ENCODE measurements at regions not wholly inside any gene's neighbourhood (a gene's known extent, or its start where the extent isn't known, plus 50 kb on each side); places are given as distances from the start of the nearest gene placed in this dataset.
"Not testable (repeated sequence)": the region's sequence is repeated elsewhere in the genome, so short reads cannot be mapped to it uniquely, and the experiment has no call there.

DNA sequence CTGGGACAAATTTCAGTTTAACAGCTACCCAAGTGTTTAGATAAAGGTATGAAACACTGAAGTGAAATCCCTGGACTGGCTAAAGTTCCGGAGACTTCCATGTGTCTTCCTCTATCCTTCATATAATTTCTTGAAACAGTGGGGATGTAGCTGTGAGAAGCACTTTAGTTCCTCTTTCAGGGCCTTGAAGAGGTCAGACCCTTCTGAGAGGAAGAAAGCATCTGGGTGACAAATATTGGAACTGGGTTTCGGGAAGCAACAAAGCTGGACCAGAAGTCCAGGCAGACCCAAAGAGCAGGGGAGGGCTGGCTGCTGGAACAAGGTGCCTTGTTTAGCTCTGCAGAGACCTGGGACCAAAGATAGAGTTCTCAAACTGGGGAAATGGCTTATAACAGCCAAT lies 75.4 kb upstream of the ZFAND5 start:
- no peak overlapping the region for H3K14ac ChIP-seq (ENCODE audit: insufficient read depth, low read length)
- H4K91ac ChIP-seq (ENCODE audit: insufficient read length, low read depth, low read length): no peak overlapping the region
- no peak for DNase-seq
- no peaks in the 10 kb centered on the region for H3K27me3 ChIP-seq (ENCODE audit: insufficient read depth, low read length)
- peaks cover 2% of the 10 kb centered on the region; the same call in 1 of the 2 replicates for H3K4me1 ChIP-seq (ENCODE audit: insufficient read depth, low read length)
- no peak overlapping the region for H3K27ac Mint-ChIP-seq
- H2AFZ ChIP-seq (ENCODE audit: low read length): no peak overlapping the region
- no peaks in the 10 kb centered on the region for H3K9me3 ChIP-seq (ENCODE audit: control insufficient read depth, low read depth, low read length)
- no peak overlapping the region for H2BK120ac ChIP-seq (ENCODE audit: low read depth, low read length, poor library complexity, severe bottlenecking)
- H3K4me3 Mint-ChIP-seq: no peak overlapping the region
- no peaks in the 10 kb centered on the region for H3K79me1 ChIP-seq (ENCODE audit: insufficient read depth, low read depth, low read length, poor library complexity, severe bottlenecking)
- no peak overlapping the region for H2BK15ac ChIP-seq (ENCODE audit: low read depth, low read length)
- no peak overlapping the region for H2BK5ac ChIP-seq (ENCODE audit: insufficient read length, low read length)
- H3K27ac ChIP-seq (ENCODE audit: insufficient read length, low read depth, low read length): no peak overlapping the region
- H4K5ac ChIP-seq (ENCODE audit: insufficient read length, low read depth, low read length): no peak overlapping the region
- no peaks in the 10 kb centered on the region for H3K79me2 ChIP-seq (ENCODE audit: insufficient read depth, low read length)
- H3K4me2 ChIP-seq (ENCODE audit: insufficient read depth, insufficient read length, low read length): no peak overlapping the region
- no peak overlapping the region for H2BK20ac ChIP-seq (ENCODE audit: low read depth, low read length, poor library complexity, severe bottlenecking)
- H3T11ph ChIP-seq (ENCODE audit: low read length): no peak overlapping the region
- peaks cover 16 to 28% of the 10 kb centered on the region in 2 experiments for H3K4me1 Mint-ChIP-seq
- no peak overlapping the region for H3K56ac ChIP-seq (ENCODE audit: insufficient read length, low read depth, low read length)
- no peak overlapping the region for H2BK12ac ChIP-seq (ENCODE audit: insufficient read length, low read depth, low read length)
- no peaks in the 10 kb centered on the region for H4K20me1 ChIP-seq (ENCODE audit: control insufficient read depth, insufficient read depth, insufficient read length)
- no peak overlapping the region for H3K23ac ChIP-seq (ENCODE audit: insufficient read length, low read depth, low read length)
- H2AK5ac ChIP-seq (ENCODE audit: insufficient read length, low read length): no peak overlapping the region
- H3K4ac ChIP-seq (ENCODE audit: low read depth, low read length): no peak overlapping the region
- no CpG with 5 or more reads among the region's 2 CpGs for WGBS (ENCODE audit: extremely low coverage, insufficient read length, low lambda C conversion rate)
- no peak overlapping the region for H4K8ac ChIP-seq (replicated peaks; ENCODE audit: insufficient read length, low read depth, low read length)
- TF ChIP-seq, protein P1, sequence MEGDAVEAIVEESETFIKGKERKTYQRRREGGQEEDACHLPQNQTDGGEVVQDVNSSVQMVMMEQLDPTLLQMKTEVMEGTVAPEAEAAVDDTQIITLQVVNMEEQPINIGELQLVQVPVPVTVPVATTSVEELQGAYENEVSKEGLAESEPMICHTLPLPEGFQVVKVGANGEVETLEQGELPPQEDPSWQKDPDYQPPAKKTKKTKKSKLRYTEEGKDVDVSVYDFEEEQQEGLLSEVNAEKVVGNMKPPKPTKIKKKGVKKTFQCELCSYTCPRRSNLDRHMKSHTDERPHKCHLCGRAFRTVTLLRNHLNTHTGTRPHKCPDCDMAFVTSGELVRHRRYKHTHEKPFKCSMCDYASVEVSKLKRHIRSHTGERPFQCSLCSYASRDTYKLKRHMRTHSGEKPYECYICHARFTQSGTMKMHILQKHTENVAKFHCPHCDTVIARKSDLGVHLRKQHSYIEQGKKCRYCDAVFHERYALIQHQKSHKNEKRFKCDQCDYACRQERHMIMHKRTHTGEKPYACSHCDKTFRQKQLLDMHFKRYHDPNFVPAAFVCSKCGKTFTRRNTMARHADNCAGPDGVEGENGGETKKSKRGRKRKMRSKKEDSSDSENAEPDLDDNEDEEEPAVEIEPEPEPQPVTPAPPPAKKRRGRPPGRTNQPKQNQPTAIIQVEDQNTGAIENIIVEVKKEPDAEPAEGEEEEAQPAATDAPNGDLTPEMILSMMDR (conservative IDR thresholded peaks at IDR 0.05): no peak
- no peak overlapping the region for H3K18ac ChIP-seq (ENCODE audit: insufficient read length, low read depth, low read length)
- no peaks in the 10 kb centered on the region for H3K23me2 ChIP-seq (ENCODE audit: insufficient read length, low read depth, low read length, poor library complexity, severe bottlenecking)
- no peaks in the 10 kb centered on the region for H3K27me3 Mint-ChIP-seq (ENCODE audit: low read depth)
- no peaks in the 10 kb centered on the region; a peak in 1 of 5 replicates for H3K9me3 Mint-ChIP-seq
- no peak overlapping the region for H3K9ac ChIP-seq (ENCODE audit: extremely low read depth, insufficient read length, low read length)
- no peaks in the 10 kb centered on the region for H3K36me3 Mint-ChIP-seq (ENCODE audit: insufficient read depth in 1 of 3, low read depth in 3 of 3)

DNA sequence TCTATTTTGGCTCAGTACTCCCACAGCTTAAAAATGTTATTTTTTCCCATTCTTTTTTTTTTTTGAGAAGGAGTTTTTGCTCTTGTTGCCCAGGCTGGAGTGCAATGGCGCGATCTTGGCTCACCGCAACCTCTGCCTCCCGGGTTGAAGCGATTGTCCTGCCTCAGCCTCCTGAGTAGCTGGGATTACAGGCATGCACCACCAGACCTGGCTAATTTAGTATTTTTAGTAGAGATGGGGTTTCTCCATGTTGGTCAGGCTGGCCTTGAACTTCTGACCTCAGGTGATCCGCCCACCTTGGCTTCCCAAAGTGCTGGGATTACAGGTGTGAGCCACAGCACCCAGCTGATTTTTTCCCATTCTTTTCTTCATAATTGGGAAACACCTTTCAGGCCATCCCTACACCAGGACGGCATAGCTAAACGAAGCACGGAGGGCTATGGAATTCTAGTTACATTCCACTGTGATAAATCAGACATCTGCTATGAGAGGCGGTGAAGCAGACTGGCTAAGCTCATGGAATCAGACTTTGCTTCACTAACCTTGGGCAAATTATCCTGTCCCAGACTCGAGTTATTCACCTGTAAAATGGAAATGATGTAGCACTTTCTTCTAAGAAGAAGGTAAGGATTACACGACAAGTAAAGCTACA lies 68.7 kb upstream of the ZFAND5 start:
- H3K23me2 ChIP-seq (ENCODE audit: insufficient read length, low read depth, low read length, poor library complexity, severe bottlenecking); H2BK12ac ChIP-seq (ENCODE audit: insufficient read length, low read depth, low read length); H3K27me3 Mint-ChIP-seq (ENCODE audit: low read depth); H3K79me1 ChIP-seq (ENCODE audit: insufficient read depth, low read depth, low read length, poor library complexity, severe bottlenecking); H3K4ac ChIP-seq (ENCODE audit: low read depth, low read length); H3K9me3 Mint-ChIP-seq; H3K27ac Mint-ChIP-seq; H3K9ac ChIP-seq (ENCODE audit: extremely low read depth, insufficient read length, low read length); H2BK20ac ChIP-seq (ENCODE audit: low read depth, low read length, poor library complexity, severe bottlenecking); H3K9me3 ChIP-seq (ENCODE audit: control insufficient read depth, low read depth, low read length); H3K4me1 ChIP-seq (ENCODE audit: insufficient read depth, low read length); H2BK15ac ChIP-seq (ENCODE audit: low read depth, low read length); H3T11ph ChIP-seq (ENCODE audit: low read length); H4K8ac ChIP-seq (replicated peaks; ENCODE audit: insufficient read length, low read depth, low read length); H3K4me2 ChIP-seq (ENCODE audit: insufficient read depth, insufficient read length, low read length); H3K27me3 ChIP-seq (ENCODE audit: insufficient read depth, low read length); H3K18ac ChIP-seq (ENCODE audit: insufficient read length, low read depth, low read length); H3K14ac ChIP-seq (ENCODE audit: insufficient read depth, low read length); H4K91ac ChIP-seq (ENCODE audit: insufficient read length, low read depth, low read length); H2BK5ac ChIP-seq (ENCODE audit: insufficient read length, low read length); DNase-seq; H3K27ac ChIP-seq (ENCODE audit: insufficient read length, low read depth, low read length); H3K23ac ChIP-seq (ENCODE audit: insufficient read length, low read depth, low read length); H3K79me2 ChIP-seq (ENCODE audit: insufficient read depth, low read length); H3K36me3 Mint-ChIP-seq (ENCODE audit: insufficient read depth in 1 of 3, low read depth in 3 of 3); H3K56ac ChIP-seq (ENCODE audit: insufficient read length, low read depth, low read length); H4K20me1 ChIP-seq (ENCODE audit: control insufficient read depth, insufficient read depth, insufficient read length); H3K4me3 Mint-ChIP-seq; H4K5ac ChIP-seq (ENCODE audit: insufficient read length, low read depth, low read length); H2BK120ac ChIP-seq (ENCODE audit: low read depth, low read length, poor library complexity, severe bottlenecking); H2AFZ ChIP-seq (ENCODE audit: low read length); H2AK5ac ChIP-seq (ENCODE audit: insufficient read length, low read length): not testable (repeated sequence)
- peaks cover 15 to 19% of the 10 kb centered on the region in 2 experiments for H3K4me1 Mint-ChIP-seq
- no CpG with 5 or more reads among the region's 12 CpGs for WGBS (ENCODE audit: extremely low coverage, insufficient read length, low lambda C conversion rate)
